ENCODE measurements at regions not wholly inside any gene's neighbourhood (a gene's known extent, or its start where the extent isn't known, plus 50 kb on each side); places are given as distances from the start of the nearest gene placed in this dataset.
"Not testable (repeated sequence)": the region's sequence is repeated elsewhere in the genome, so short reads cannot be mapped to it uniquely, and the experiment has no call there.

GRCh38 chr4:79121875-79122358 lies 182.7 kb upstream of the PAQR3 start:
- Mint-ChIP-seq H3K4me1 (no peaks in the 10 kb centered on the region), H3K4me3 (no peak overlapping the region), H3K9me3 (peaks cover 77% of the 10 kb centered on the region), H3K36me3 (ENCODE audit: low read depth) (no peaks in the 10 kb centered on the region), H3K27me3 (ENCODE audit: low read depth) (peaks cover 3% of the 10 kb centered on the region), H3K27ac (no peak overlapping the region)
- TF ChIP-seq CTCF (IDR thresholded peaks at IDR 0.05; ENCODE audit: unreplicated experiment in 3 of 3) = no peak

DNA sequence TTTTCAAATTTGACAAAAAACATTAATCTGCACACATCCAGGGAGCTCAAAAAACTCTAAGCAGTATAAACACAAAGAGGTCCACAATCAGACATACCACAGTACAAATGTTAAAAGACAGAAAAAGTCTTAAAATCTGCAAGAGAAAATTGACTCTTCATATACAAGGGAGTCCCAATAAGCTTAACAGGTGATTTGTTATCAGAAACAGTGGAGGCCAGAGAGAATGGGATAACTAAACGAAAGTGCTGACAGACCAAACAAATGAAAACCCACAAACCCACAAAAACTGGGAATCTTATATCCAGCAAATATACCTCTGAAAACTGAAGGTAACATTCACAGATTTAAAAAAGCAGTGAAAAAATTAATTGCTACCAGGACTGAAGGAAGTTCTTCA lies 182.0 kb upstream of the PAQR3 start:
- no peaks in the 10 kb centered on the region for H3K4me1 Mint-ChIP-seq
- peaks cover 3% of the 10 kb centered on the region for H3K27me3 Mint-ChIP-seq (ENCODE audit: low read depth)
- H3K36me3 Mint-ChIP-seq (ENCODE audit: low read depth) = no peaks in the 10 kb centered on the region
- no peak overlapping the region for H3K4me3 Mint-ChIP-seq
- H3K27ac Mint-ChIP-seq = no peak overlapping the region
- H3K9me3 Mint-ChIP-seq = peaks cover 70% of the 10 kb centered on the region
- TF ChIP-seq CTCF (IDR thresholded peaks at IDR 0.05; ENCODE audit: unreplicated experiment in 3 of 3) = no peak

DNA sequence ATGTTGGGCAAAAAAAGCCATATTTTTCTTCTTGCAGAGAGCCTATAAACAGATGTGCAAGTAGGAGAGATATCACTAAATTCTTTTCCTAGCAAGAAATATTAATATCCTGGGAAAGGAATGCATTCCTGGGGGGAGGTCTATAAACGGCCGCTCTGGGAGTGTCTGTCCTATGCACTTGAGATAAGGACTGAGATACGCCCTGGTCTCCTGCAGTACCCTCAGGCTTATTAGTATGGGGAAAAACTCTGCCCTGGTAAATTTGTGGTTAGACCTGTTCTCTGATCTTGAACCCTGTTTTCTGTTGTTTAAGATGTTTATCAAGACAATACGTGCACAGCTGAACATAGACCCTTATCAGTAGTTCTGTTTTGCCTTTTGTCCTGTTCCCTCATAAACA lies 177.8 kb upstream of the PAQR3 start:
- H3K27ac Mint-ChIP-seq; H3K27me3 Mint-ChIP-seq (ENCODE audit: low read depth); H3K36me3 Mint-ChIP-seq (ENCODE audit: low read depth); H3K4me3 Mint-ChIP-seq; H3K4me1 Mint-ChIP-seq: not testable (repeated sequence)
- peaks cover 42% of the 10 kb centered on the region for H3K9me3 Mint-ChIP-seq

DNA sequence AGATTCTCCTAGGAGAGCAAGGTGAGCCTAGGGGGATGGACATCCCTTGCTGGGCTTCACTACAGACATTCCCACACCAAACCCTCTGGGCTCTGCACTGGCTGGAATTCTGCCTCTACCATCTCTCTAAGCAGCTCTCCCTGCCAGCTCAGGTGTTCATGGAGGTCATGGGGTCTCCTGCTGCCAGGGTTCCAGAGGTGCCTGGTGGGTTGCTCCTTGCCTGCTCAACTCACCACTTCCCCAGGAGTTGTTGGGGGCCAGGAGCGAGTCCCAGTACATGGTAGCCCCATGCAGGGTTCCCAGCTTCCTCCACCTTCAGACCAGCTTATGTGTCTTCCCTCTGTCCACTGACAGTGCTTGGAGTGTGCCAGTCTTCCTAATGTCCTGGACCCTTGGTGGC lies 167.8 kb upstream of the PAQR3 start:
- Mint-ChIP-seq H3K27ac (no peak overlapping the region), H3K27me3 (ENCODE audit: low read depth) (no peaks in the 10 kb centered on the region), H3K4me1 (no peaks in the 10 kb centered on the region), H3K36me3 (ENCODE audit: low read depth) (no peaks in the 10 kb centered on the region), H3K4me3 (no peak overlapping the region), H3K9me3 (peaks cover 2% of the 10 kb centered on the region)
- TF ChIP-seq CTCF (IDR thresholded peaks at IDR 0.05; ENCODE audit: unreplicated experiment in 3 of 3) = no peak

DNA sequence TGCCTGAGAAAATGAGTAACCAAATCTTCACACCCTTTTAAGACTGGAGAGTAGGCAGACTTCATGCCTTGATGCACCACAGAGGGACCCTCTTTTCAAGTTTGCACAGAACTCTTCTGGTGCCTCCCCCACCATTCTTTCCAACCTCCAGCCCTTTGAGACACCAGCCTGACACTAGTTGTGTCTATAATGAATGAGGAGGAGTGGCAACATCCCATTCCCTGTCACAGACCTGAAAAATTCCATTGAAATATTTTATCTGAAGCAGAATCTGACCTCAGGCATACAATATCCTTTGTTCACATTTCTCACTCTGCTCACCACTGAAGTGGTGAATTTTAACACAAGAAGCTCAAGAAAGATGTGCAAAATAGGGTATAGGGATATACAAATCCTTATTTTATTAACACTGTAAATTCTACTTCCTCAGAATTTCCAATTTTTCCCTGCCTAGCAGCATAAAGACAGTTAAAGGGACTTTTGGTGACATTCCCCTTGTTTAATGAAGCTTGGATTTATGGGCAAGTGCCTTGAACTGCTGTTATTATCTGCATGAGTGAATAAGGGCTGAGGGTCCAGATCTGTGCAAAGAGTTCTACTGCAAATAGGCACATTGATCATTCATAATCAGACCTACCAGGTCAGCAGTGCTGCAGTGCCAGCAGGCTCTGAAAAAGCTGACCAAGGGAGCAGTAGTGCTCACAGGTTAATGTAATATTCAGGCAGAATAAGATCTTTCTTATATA lies 149.9 kb upstream of the PAQR3 start:
- TF ChIP-seq CTCF (IDR thresholded peaks at IDR 0.05; ENCODE audit: unreplicated experiment in 3 of 3) = no peak
- Mint-ChIP-seq H3K27ac (peak overlapping the region in 1 of 3 experiments; percentile 63), H3K4me1 (no peaks in the 10 kb centered on the region), H3K36me3 (ENCODE audit: low read depth) (no peaks in the 10 kb centered on the region), H3K9me3 (no peaks in the 10 kb centered on the region), H3K4me3 (no peak overlapping the region), H3K27me3 (ENCODE audit: low read depth) (no peaks in the 10 kb centered on the region)

- no peak for TF ChIP-seq CTCF (IDR thresholded peaks at IDR 0.05; ENCODE audit: unreplicated experiment in 3 of 3)
- Mint-ChIP-seq H3K36me3 (ENCODE audit: low read depth) (peaks cover under 1% of the 10 kb centered on the region), H3K27me3 (ENCODE audit: low read depth) (no peaks in the 10 kb centered on the region), H3K4me1 (peaks cover 5% of the 10 kb centered on the region), H3K27ac (no peak overlapping the region), H3K4me3 (no peak overlapping the region), H3K9me3 (peaks cover 10% of the 10 kb centered on the region)
These were observed 147.8 kb upstream of the PAQR3 start for GRCh38 chr4:79087071-79087470.
